ENCODE measurements at regions not wholly inside any gene's neighbourhood (a gene's known extent, or its start where the extent isn't known, plus 50 kb on each side); places are given as distances from the start of the nearest gene placed in this dataset.
A peak's percentile ranks its signal among the peaks of the same experiment; 100 is the strongest.

DNA sequence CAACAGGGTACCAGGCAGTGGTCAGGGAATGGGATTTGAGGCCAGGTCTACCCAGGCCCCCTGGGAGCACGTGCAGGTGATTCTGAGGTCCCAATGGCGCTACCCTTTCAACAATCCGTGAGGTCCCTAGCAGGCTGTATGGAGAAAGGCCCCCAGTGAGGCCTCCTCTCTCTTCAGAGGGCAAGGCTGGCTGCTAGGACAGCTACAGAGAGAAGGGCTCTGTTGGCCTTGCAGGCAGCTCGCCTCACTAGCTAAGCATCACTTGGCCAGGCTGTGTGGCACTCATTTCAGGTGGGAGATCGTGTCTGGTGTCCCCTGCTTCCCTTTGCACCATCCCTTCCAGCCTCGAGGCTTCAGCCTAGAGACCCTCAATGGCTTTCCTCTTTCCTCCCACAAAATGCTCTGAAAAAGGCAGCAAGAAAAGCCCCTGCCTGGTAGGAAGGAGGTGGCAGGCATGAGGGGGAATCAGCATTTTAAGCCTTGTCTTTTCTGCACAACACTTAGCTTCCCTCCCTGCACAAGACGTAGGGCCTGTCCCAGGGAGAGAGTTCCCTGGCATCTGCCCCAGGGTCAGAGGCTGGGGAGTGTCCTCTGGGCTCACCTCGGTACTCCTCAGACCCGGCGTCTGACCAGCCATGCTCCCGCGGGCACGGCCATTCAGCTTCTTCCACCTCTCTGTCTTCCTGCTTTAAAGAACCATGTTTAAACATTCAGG, 111.8 kb downstream of the ASB7 start:
- Histone ChIP-seq H3K9me3 (no peaks in the 10 kb centered on the region), H3K27me3 (peaks cover 0 to 11% of the 10 kb centered on the region in 2 donors), H3K36me3 (no peaks in the 10 kb centered on the region), H3K4me1 (peaks cover 0 to 17% (median 4%) of the 10 kb centered on the region in 4 donors), H3K4me3 (no peak overlapping the region), H3K27ac (no peak overlapping the region)
- no peak for ATAC-seq
- no peak for TF ChIP-seq CTCF (IDR thresholded peaks at IDR 0.05)
- no peak for TF ChIP-seq POLR2A (IDR thresholded peaks at IDR 0.05)
- 73% methylated on average over 8 of the region's 13 CpGs for WGBS (ENCODE audit: insufficient coverage, low coverage, low lambda C conversion rate, missing lambda C conversion rate)
- DNase-seq: no peak
- intact Hi-C loops (cut with DNase I): no loop called here

GRCh38 chr15:100714749-100715342, 112.5 kb downstream of the ASB7 start:
- intact Hi-C loops (cut with DNase I): no loop called here
- Histone ChIP-seq H3K36me3 (no peaks in the 10 kb centered on the region), H3K4me1 (peaks cover 0 to 17% (median 4%) of the 10 kb centered on the region in 4 donors), H3K9me3 (no peaks in the 10 kb centered on the region), H3K4me3 (no peak overlapping the region), H3K27me3 (peaks cover 0 to 6% of the 10 kb centered on the region in 2 donors), H3K27ac (no peak overlapping the region)
- 47% methylated on average over 9 of the region's 14 CpGs for WGBS (ENCODE audit: insufficient coverage, low coverage, low lambda C conversion rate, missing lambda C conversion rate)
- ATAC-seq: no peak
- TF ChIP-seq POLR2A (IDR thresholded peaks at IDR 0.05) (no peak), CTCF (IDR thresholded peaks at IDR 0.05) (no peak)
- DNase-seq: no peak

GRCh38 chr15:100715571-100716455, 113.4 kb downstream of the ASB7 start:
- intact Hi-C loops (cut with DNase I): no loop called here
- ATAC-seq: peak; percentile 93 to 95 (median 94)
- H3K4me1 ChIP-seq: peaks cover 0 to 17% (median 4%) of the 10 kb centered on the region in 4 donors
- H3K27ac ChIP-seq: no peak overlapping the region
- no peaks in the 10 kb centered on the region for H3K36me3 ChIP-seq
- no peak overlapping the region for H3K4me3 ChIP-seq
- no peaks in the 10 kb centered on the region for H3K9me3 ChIP-seq
- DNase-seq: peak; percentile 88 to 96 (median 94)
- WGBS (ENCODE audit: insufficient coverage, low coverage, low lambda C conversion rate, missing lambda C conversion rate): 18% methylated on average over 11 of the region's 17 CpGs
- peaks cover 0 to 9% of the 10 kb centered on the region in 2 donors for H3K27me3 ChIP-seq
- TF ChIP-seq POLR2A (IDR thresholded peaks at IDR 0.05) (no peak), CTCF (IDR thresholded peaks at IDR 0.05) (no peak)

- no peak overlapping the region for H3K27ac ChIP-seq
- H3K4me1 ChIP-seq: peaks cover 0 to 20% (median 4%) of the 10 kb centered on the region in 4 donors
- no peaks in the 10 kb centered on the region for H3K9me3 ChIP-seq
- WGBS (ENCODE audit: insufficient coverage, low coverage, low lambda C conversion rate, missing lambda C conversion rate): 86% methylated on average over 5 of the region's 10 CpGs
- no peak for TF ChIP-seq CTCF (IDR thresholded peaks at IDR 0.05)
- TF ChIP-seq POLR2A (IDR thresholded peaks at IDR 0.05): no peak
- ATAC-seq (peak in 3 of 4 donors; percentile 2 to 18 (median 7)), DNase-seq (no peak)
- H3K27me3 ChIP-seq: peaks cover 0 to 10% of the 10 kb centered on the region in 2 donors
- H3K36me3 ChIP-seq: no peaks in the 10 kb centered on the region
- intact Hi-C loops (cut with DNase I): no loop called here
- no peak overlapping the region for H3K4me3 ChIP-seq
These were observed 114.2 kb downstream of the ASB7 start for GRCh38 chr15:100716456-100717085.
